ELR (cell line): ENCODE measurements at regions not wholly inside any gene's neighbourhood (a gene's known extent, or its start where the extent isn't known, plus 50 kb on each side); places are given as distances from the start of the nearest gene placed in this dataset.
"Not testable (repeated sequence)": the region's sequence is repeated elsewhere in the genome, so short reads cannot be mapped to it uniquely, and the experiment has no call there.

ENCODE experiments used
- DNase-seq: peaks from one replicate; pipeline ENCODE4 v3.0.0-alpha.2; 2015; ENCODE audit warnings: low read depth

GRCh38 chr6:86609549-86610388, 327.6 kb upstream of the HTR1E start:
- no peak for DNase-seq

GRCh38 chr6:86603364-86603763, 334.0 kb upstream of the HTR1E start:
- DNase-seq = not testable (repeated sequence)

GRCh38 chr6:86602093-86602492, 335.2 kb upstream of the HTR1E start:
- not testable (repeated sequence) for DNase-seq

GRCh38 chr6:86598969-86599368, 338.4 kb upstream of the HTR1E start:
- DNase-seq = not testable (repeated sequence)

GRCh38 chr6:86595641-86596040, 341.7 kb upstream of the HTR1E start:
- DNase-seq = no peak

- no peak for DNase-seq
Observed at GRCh38 chr6:86586195-86586594, 351.1 kb upstream of the HTR1E start.

- DNase-seq = peak; percentile 0
Observed at GRCh38 chr6:86581833-86582232, 355.5 kb upstream of the HTR1E start.

- no peak for DNase-seq
Observed at GRCh38 chr6:86563197-86563596, 374.1 kb upstream of the HTR1E start.

- no peak for DNase-seq
Observed at GRCh38 chr6:86558318-86558717, 379.0 kb upstream of the HTR1E start.

GRCh38 chr6:86537292-86537861, 400.0 kb upstream of the HTR1E start:
- DNase-seq = no peak

GRCh38 chr6:86536121-86536520, 401.2 kb upstream of the HTR1E start:
- DNase-seq = no peak

GRCh38 chr6:86535100-86535499, 402.2 kb upstream of the HTR1E start:
- no peak for DNase-seq

GRCh38 chr6:86529635-86530034, 407.7 kb upstream of the HTR1E start:
- DNase-seq = no peak

GRCh38 chr6:86526238-86526637, 411.1 kb upstream of the HTR1E start:
- no peak for DNase-seq

GRCh38 chr6:86516087-86516486, 421.2 kb upstream of the HTR1E start:
- no peak for DNase-seq

- DNase-seq = no peak
Observed at GRCh38 chr6:86511962-86512361, 425.4 kb upstream of the HTR1E start.

GRCh38 chr6:86508230-86508629, 429.1 kb upstream of the HTR1E start:
- DNase-seq = no peak

GRCh38 chr6:86502497-86502896, 434.8 kb upstream of the HTR1E start:
- DNase-seq = no peak

GRCh38 chr6:86500035-86500434, 437.3 kb upstream of the HTR1E start:
- DNase-seq = no peak

- not testable (repeated sequence) for DNase-seq
Observed at GRCh38 chr6:86489042-86489441, 448.3 kb upstream of the HTR1E start.

GRCh38 chr6:86487660-86488221, 449.6 kb upstream of the HTR1E start:
- DNase-seq = no peak

- not testable (repeated sequence) for DNase-seq
Observed at GRCh38 chr6:86478316-86478715, 459.0 kb upstream of the HTR1E start.

GRCh38 chr6:86477500-86478148, 459.7 kb upstream of the HTR1E start:
- DNase-seq = no peak
